Pancreas (tissue), 10 donors: ENCODE measurements at regions not wholly inside any gene's neighbourhood (a gene's known extent, or its start where the extent isn't known, plus 50 kb on each side); places are given as distances from the start of the nearest gene placed in this dataset.

Experiments used
- ATAC-seq, 4 donors: fragments of 200-7000 bp; cut with Tn5 transposase; one replicate each; pipeline versions ENCODE4 v1.8.0 to v1.9.1; 2020; ENCODE audit warnings: mild to moderate bottlenecking in 4 of 4, moderate library complexity in 4 of 4
- DNase-seq, 6 donors: peaks; one replicate each; pipeline ENCODE4 v3.0.0-alpha.2; 2020
- FAIRE-seq: peaks from 2 replicates; lab custom pipeline; 2012; peaks lifted over from hg19 to GRCh38; lab: Jason Lieb, UNC
- H3K27ac ChIP-seq, 4 donors: fragments of 200-600 bp; sonication (generic); 1 replicate in 3 of 4; 2 replicates in 1 of 4; pipeline versions ENCODE4 v1.5.0 to v1.8.0; 2020
- H3K27me3 ChIP-seq, 4 donors: fragments of 200-600 bp; one replicate each; pipeline ENCODE4 v1.8.0; 2021
- H3K36me3 ChIP-seq, 3 donors: fragments of 200-600 bp; sonication (generic) in 1 of 3; one replicate each; pipeline versions ENCODE4 v1.5.0 to v1.8.0; 2020 to 2021
- H3K4me1 ChIP-seq, 3 donors: fragments of 200-600 bp; one replicate each; pipeline ENCODE4 v1.8.0; 2021
- H3K4me3 ChIP-seq, 4 donors: fragments of 200-600 bp; sonication (generic) in 2 of 4; one replicate each; pipeline versions ENCODE4 v1.5.0 to v1.8.0; 2020 to 2021
- H3K9me3 ChIP-seq, 4 donors: fragments of 200-600 bp; one replicate each; pipeline ENCODE4 v1.8.0; 2021
- WGBS, 2 donors: extraction: QIAGEN DNeasy Blood & Tissue Kit; methylation state at CpG; one replicate each; pipeline ENCODE4 v1.1.7; 2013; 5-methylcytosine and 5-hydroxymethylcytosine counted together
- intact Hi-C, 3 donors: fragments of 100-400 bp; cut with DNase I; formaldehyde crosslinking; loops; one replicate each; pipeline versions ENCODE4 v1.11.1 to v1.14.2; 2022
- TF ChIP-seq, protein P1 (sequence below), 4 donors: fragments of 200-600 bp; sonication (generic) in 3 of 4; IDR thresholded peaks; one replicate each; pipeline versions ENCODE4 v1.5.0 to v1.8.0; 2021; ENCODE audit warnings: antibody characterized with exemption in 4 of 4
- donor health status: healthy with polysubstance abuse.
- donor health status: DM: no; HTN: no; CAD: no; lungs with moderate emphysema.
- donor health status: DM: no; HTN: no; CAD: no.
- donor health status: control.
- donor health status: control.
- donor health status: Bipolar disorder and iron deficiency.
- donor health status: DM: yes; HTN: yes; CAD: no.
- donor health status: DM: no; HTN: no; CAD: no.
- donor health status: DM: no; HTN: no; CAD: no.
- donor health status: DM: yes; HTN: yes; CAD: no.

DNA sequence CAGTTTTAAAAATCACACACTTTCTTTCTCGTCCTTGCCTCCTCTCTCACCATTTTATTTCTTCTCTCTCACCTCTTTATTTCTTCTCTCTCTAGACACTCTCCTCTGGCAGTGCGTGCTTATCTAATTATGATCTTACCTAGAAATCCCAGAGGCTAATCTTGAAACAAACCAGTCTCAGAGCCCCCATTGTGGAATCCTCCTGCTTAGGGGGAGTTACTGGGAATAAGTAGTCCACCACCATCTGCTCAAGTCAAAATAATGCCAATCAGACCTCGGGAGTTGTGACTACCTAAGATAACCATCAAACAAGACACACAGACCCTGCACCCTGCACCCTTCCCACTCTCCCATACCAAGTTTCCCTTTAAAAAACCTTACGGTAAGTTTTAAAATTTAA, 256.9 kb downstream of the POM121L12 start:
- no peaks in the 10 kb centered on the region for H3K27me3 ChIP-seq
- no peaks in the 10 kb centered on the region for H3K9me3 ChIP-seq
- ATAC-seq (no peak), FAIRE-seq (no peak), DNase-seq (no peak)
- H3K4me1 ChIP-seq: no peaks in the 10 kb centered on the region
- H3K36me3 ChIP-seq: no peaks in the 10 kb centered on the region
- TF ChIP-seq, protein P1, sequence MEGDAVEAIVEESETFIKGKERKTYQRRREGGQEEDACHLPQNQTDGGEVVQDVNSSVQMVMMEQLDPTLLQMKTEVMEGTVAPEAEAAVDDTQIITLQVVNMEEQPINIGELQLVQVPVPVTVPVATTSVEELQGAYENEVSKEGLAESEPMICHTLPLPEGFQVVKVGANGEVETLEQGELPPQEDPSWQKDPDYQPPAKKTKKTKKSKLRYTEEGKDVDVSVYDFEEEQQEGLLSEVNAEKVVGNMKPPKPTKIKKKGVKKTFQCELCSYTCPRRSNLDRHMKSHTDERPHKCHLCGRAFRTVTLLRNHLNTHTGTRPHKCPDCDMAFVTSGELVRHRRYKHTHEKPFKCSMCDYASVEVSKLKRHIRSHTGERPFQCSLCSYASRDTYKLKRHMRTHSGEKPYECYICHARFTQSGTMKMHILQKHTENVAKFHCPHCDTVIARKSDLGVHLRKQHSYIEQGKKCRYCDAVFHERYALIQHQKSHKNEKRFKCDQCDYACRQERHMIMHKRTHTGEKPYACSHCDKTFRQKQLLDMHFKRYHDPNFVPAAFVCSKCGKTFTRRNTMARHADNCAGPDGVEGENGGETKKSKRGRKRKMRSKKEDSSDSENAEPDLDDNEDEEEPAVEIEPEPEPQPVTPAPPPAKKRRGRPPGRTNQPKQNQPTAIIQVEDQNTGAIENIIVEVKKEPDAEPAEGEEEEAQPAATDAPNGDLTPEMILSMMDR (IDR thresholded peaks at IDR 0.05): no peak
- WGBS, 2 donors: 46 to 53% methylated on average over 4 of the region's 4 CpGs
- H3K27ac ChIP-seq: no peak overlapping the region
- no peak overlapping the region for H3K4me3 ChIP-seq
- intact Hi-C loops: no loop called here

GRCh38 chr7:53302496-53303246, 267.2 kb downstream of the POM121L12 start:
- TF ChIP-seq, protein P1 (IDR thresholded peaks at IDR 0.05): no peak
- Histone ChIP-seq H3K27me3 (no peaks in the 10 kb centered on the region), H3K27ac (no peak overlapping the region), H3K4me3 (no peak overlapping the region), H3K9me3 (no peaks in the 10 kb centered on the region), H3K36me3 (no peaks in the 10 kb centered on the region), H3K4me1 (no peaks in the 10 kb centered on the region)
- WGBS, 2 donors: 29 to 35% methylated on average over 4 of the region's 4 CpGs
- DNase-seq (no peak), FAIRE-seq (no peak), ATAC-seq (no peak)
- intact Hi-C loops: no loop called here

DNA sequence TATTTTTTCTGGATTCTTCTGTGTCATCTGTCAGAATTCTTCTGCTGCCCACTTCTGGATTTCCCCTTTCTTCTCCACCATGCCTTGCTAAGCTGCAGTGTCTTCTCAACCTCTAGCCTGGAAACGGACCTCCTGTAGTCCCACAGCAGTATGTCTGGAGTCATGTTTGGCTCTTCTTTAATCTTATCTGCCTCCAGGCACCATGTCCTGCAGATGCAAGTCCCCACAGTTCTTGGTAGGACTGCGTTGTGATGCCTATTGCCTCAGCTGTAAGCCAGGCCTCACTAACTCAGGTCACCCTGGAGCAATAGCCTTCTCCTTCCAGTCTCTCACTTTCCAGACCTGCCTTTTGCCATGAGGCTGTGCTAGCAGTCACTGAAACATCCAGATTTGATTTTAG, 268.3 kb downstream of the POM121L12 start:
- Histone ChIP-seq H3K4me3 (no peak overlapping the region), H3K4me1 (no peaks in the 10 kb centered on the region), H3K27ac (no peak overlapping the region), H3K27me3 (no peaks in the 10 kb centered on the region), H3K9me3 (no peaks in the 10 kb centered on the region), H3K36me3 (no peaks in the 10 kb centered on the region)
- no peak for DNase-seq
- intact Hi-C loops: no loop called here
- no peak for ATAC-seq
- no peak for FAIRE-seq
- 50 to 56% methylated on average over 2 of the region's 2 CpGs for WGBS, 2 donors
- TF ChIP-seq, protein P1 (IDR thresholded peaks at IDR 0.05): no peak

GRCh38 chr7:53306846-53307245, 271.4 kb downstream of the POM121L12 start:
- Histone ChIP-seq H3K27me3 (no peaks in the 10 kb centered on the region), H3K27ac (no peak overlapping the region), H3K4me1 (no peaks in the 10 kb centered on the region), H3K9me3 (no peaks in the 10 kb centered on the region), H3K4me3 (no peak overlapping the region), H3K36me3 (no peaks in the 10 kb centered on the region)
- WGBS, 2 donors: 52 to 66% methylated on average over 3 of the region's 3 CpGs
- TF ChIP-seq, protein P1 (IDR thresholded peaks at IDR 0.05): no peak
- no peak for DNase-seq
- no peak for ATAC-seq
- no peak for FAIRE-seq
- intact Hi-C loops: no loop called here

GRCh38 chr7:53311205-53311604, 275.8 kb downstream of the POM121L12 start:
- H3K4me1 ChIP-seq: no peaks in the 10 kb centered on the region
- H3K27me3 ChIP-seq: no peaks in the 10 kb centered on the region
- ATAC-seq (no peak), FAIRE-seq (no peak), DNase-seq (no peak)
- intact Hi-C loops: no loop called here
- 33 to 40% methylated on average over 5 of the region's 5 CpGs for WGBS, 2 donors
- no peak overlapping the region for H3K27ac ChIP-seq
- H3K9me3 ChIP-seq: no peaks in the 10 kb centered on the region
- H3K4me3 ChIP-seq: no peak overlapping the region
- H3K36me3 ChIP-seq: no peaks in the 10 kb centered on the region
- TF ChIP-seq, protein P1 (IDR thresholded peaks at IDR 0.05): no peak
